HG02840 (cell line): ENCODE measurements at regions not wholly inside any gene's neighbourhood (a gene's known extent, or its start where the extent isn't known, plus 50 kb on each side); places are given as distances from the start of the nearest gene placed in this dataset.

Experiments
- ATAC-seq: cut with Tn5 transposase; IDR thresholded peaks from one replicate; pipeline ENCODE4 v1.9.1; 2021; ENCODE audit warnings: mild to moderate bottlenecking, moderate library complexity, moderate number of reproducible peaks; ENCODE audit not compliant: unreplicated experiment, low FRiP score

DNA sequence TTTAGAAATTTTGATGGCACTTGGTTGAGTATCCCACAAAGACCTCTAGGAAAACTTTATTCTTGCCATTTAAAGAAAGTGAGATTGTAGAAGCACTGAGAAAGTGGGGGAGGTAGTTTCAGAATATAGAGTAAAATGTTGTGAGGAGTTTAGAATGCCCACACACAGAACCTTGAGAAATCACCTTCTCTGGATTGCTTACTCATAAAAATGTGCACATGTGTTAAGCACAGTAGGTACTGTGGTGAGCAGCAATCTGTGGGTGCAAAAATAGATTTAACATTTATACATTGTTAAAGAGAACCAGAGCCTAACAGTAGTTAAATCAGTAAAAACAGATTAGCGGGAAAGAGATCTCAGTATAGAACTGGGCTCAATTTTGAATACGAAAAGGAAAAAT is 201.2 kb upstream of the NWD2 start:
- no peak for ATAC-seq

DNA sequence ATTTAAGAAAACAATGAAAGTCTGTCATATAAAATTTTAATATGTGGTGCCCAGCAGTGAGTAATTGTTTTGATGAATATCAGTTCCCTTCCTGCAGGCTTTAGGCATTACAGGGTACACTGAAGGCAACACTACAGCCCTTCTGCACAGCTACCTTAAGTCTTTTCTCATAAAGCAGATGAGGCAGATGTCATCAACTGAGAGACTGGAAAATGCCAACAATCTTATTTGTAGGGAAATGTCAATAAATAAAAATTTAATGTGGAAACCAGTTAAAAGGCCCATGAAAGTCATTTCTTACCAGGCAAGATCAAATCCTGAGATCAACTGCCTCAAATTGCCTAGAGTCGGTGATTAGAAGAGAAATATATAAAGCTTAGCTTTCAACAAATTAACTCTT is 193.4 kb upstream of the NWD2 start:
- no peak for ATAC-seq

DNA sequence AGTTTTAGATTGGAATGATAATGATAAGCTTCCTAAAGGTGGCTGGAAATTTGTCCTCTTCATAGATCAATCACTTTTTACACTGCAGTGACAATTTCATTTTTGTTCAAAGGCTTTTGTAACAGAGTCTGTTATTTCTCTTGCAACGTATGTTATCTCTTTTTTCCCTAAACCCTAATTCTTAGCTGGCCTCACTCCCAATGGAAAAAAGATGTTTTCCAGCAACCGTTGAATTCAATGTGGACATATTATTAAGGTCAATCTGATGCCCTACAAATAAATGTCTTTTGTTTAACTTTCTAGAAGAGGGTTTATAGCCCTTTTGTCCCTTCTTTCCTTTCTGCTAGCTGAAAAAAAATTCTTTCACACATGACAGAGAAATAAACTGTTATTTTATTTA is 192.7 kb upstream of the NWD2 start:
- no peak for ATAC-seq

DNA sequence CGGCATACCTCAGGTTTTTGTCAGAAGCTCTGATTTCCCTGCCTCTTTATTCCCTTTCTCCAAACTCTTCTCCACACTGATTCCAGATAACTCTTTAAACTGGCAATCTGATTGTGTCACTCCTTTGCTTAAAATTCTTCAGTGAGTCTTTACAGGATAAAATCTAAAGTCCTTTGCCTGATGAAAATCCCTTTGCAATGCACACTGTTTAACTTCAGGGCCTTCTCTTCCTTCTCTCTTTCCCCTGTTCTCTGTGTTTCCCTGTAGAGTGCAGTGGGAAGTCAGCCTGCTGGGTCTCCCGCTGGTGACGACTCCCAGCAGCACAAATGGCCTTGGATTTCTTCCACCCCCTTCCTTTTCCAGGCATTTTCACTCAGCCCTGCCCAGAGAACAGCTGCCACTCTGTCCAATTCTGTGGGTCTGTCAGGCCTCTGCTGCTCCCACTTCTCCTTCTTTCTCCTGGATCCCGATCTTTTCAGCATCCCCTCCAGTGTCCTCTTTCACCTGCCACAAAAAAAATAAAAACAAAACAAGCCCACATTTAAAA is 189.9 kb upstream of the NWD2 start:
- ATAC-seq: no peak

DNA sequence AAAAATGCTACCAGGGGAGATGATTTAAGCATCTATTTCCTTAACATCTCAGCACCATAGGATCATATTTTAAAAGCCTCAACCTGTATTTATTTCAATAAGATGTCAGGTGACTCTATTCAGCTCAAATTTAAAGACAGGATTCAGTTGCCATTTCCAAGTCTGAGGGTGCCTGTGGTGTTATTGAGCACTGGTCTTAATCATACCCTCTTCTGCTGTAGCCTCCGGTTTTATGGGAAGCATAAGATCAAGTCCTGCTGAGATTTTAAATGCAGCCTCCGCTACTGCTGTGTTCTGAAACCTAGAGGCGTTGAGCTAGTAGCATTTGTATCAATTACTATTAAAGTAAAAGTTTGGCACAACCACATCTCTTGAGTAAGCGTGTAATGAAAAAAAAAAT is 185.7 kb upstream of the NWD2 start:
- ATAC-seq: no peak

DNA sequence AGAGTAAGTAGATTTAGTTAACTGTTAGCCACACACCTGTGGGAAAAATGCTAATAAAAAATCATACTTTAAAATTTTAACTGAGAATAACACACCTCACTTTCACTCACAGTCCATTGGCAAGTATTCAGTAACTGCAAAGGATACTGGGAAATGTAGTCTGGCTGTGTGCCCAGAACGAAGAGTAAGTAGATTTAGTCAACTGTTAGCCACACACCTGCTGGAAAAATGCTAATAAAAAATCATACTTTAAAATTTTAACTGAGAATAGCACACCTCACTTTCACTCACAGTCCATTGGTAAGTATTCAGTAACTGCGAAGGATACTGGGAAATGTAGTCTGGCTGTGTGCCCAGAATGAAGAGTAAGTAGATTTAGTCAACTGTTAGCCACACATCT is 178.4 kb upstream of the NWD2 start:
- no peak for ATAC-seq

DNA sequence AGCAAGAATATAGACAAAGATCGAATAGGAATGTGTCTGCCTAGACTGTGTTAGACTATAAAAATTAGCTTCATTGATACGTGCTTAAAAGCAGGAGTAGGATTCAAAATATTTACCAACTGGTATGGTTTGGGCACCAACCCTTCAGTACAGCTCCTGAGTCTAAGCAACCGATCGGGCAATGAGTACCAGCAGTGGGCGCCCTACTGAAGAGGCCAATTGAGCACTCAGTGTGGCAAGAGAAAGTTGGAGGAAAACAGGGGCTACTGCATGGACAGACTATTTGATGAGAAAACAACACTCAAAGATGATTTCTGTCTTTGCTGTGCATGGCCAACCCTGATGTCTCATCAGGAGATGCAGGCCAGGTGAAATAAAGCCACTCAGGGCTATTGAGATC is 176.0 kb upstream of the NWD2 start:
- ATAC-seq: no peak

DNA sequence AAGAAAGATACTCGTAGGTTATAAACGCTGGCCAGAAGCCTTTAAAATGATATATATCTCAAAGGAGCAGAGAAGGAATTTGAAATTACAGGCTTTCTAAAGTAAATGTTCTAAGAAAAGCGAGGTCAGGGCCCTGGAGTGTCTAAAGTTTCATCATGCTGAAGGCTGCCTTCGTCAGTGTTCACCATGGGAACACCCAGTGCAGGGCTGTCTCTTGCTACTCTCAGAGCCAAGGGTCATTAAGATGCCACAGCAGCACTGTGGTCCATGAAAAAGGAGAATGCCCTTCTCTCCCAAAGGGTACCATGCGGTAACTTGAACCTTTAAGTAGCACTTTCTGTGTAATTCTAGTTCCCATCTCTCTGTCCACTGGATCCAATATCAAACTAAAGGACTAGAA is 174.5 kb upstream of the NWD2 start:
- no peak for ATAC-seq

DNA sequence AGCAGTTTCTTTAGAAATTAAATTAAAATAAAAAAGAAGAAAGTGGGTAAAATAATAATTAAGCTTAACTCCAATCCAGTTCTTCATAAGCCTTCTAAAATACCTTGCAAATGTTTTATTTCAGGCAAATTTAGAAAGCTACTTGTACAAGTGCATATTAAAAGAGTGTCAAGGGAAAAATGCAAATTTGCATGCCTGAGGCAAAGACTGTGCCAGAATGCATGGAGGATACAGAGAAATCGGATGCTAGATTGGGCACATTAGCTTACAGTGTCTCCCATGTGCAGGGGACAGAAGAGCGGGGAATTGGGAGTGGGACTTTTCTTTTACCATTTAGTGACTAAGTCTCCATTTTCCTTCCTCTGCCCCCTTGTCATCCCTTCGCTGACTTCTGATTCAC is 173.0 kb upstream of the NWD2 start:
- ATAC-seq: no peak

DNA sequence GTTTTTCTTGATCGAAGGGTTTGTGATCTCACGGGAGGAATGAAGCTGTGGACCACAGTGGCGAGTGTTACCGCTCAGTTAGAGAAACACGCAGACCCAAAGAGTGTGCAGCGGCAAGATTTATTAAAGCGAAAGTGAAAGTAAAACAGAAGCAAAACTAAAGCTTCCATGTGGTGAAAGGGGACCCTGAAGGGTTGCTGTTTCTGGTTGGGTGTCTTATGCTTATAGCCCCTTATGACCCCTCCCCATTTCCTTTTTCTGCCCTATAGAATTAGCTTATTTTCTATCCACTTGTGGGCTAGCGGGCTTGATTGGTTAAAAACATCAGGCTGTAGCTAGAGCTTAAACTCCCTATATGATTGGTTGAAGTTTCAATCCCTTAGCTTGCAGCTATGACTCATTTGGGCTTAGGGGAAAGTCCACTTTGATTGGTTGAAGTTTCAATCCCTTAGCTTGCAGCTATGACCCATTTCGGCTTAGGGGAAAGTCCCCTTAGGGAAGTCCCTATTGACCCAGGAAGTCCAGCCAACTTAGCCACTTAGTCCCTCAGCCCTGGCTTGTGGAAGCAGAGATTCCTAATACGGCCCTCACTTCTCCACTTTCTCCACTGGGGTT is 171.2 kb upstream of the NWD2 start:
- no peak for ATAC-seq

DNA sequence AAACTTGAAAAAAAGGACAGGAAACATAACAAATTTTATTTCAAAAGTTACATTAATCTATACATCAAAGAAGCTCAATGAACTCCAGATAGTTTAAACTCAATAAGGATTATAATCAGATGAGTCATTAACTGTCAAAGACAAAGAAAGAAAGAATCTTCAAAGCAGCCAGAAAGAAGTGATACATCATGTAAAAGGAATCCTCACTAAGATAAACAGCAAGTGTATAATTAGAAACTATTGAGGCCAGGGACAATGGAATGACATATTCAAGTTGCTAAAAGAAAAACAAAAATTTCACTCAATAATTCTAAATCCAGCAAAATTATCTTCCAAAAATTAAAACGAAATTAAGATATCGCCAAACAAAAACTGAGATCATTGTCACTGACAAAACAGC is 161.6 kb upstream of the NWD2 start:
- no peak for ATAC-seq

DNA sequence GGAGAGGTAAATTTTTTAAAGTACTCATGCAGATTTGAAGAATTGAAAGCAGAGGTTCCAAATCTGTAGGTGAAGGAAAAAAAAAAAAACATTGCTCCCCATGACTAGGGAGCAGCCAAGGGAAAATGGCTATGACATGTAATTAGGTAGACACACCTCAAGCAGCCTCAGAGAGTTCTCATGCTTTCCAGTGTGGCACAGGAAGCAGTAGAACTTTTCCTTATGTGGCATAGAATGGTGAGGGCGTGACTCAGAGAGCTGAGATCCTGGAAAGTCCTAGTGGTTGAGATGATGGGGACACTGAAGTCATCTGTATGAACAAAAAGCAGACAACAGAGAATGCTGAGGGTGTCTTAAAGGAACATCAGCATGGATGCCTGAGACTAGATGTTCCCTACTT is 148.6 kb upstream of the NWD2 start:
- ATAC-seq: no peak

DNA sequence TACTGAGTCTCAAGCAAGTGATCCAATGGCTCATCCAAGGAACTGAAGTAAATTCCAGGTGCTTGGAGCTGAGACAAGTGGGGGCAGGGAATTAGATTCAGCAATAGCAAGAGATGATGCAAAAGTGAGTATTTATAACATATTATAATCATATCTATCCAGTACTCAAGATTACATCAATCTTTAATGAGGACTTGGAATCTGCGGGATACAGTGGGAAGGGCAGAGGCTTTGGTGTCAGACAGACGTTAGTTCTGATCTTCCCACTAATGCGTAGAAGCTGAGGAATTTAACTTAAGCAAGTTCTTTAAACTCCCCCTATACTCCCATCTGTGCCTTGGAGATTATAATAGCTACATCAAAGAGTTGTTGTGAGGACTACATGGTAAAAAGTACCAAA is 143.4 kb upstream of the NWD2 start:
- no peak for ATAC-seq

DNA sequence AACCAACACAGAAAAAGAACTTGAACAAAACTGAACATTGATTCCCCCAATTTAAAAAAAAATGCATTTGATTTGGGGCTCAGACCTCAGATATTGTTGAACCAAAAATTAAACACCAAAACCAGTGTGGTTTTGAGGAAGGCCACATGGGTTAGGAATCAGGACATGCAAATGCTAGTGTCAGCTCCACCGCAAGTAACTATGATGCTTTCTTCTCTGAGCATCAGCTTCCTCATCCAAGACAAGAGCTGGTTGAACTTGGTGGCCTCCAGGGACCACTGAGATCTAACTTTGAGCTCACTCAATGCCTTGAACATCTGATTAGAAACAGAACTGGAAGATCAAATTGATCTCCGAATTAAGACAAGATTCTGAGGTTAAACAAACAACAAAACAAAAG is 142.9 kb upstream of the NWD2 start:
- no peak for ATAC-seq

DNA sequence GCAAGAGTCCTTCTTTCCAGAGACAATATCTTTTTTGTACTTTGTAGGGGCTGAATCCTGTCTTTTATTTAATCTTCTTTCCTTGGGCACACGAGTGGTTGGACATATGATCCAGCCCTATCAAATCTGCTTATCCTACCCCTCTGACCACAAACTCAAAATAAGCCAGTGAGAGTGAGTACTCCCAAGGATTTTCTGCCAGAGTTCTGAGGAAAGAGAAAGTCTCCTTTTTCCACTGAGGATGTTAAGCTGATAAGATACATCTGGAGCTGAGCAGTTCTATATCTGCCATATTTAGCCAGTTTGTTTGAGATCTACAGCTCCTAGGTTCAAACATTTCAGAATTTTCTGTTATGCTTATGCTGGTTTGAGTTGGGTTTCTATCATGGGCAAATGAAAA is 134.8 kb upstream of the NWD2 start:
- ATAC-seq: no peak

DNA sequence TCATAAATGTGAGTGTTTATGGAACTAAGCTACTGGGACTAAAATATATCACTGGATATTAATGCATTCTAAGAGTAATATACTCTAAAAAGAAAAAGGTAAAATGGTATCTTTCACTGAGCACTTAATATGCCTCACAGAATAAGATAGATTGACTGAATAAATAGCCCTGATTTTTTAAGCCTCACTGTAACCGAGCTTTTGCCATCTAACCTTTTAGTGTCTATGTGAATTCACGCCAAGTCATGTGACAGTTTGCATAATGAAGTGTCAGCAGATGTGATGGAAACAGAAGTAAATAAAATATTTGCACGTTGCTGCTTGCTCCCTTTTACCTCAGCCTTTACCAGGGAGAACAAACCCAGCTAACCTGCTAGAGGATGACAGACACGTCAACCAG is 119.7 kb upstream of the NWD2 start:
- no peak for ATAC-seq

DNA sequence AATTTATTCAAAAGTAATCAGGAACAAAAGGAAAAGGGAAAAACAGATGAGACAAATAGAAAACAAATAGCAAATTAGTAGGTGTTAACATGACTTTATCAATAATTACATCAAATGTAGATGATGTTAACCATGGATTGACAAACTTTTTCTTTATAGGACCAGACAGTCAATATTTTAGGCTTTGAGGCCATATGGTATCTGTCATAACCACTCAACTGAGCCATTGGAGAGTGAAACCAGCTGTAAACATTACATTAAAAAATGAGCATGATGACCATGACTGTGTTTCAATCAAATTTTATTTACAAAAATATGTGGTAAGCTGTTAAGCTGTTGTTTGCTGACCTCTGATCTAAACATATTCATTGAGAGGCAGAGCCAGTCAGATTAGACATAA is 118.5 kb upstream of the NWD2 start:
- ATAC-seq: no peak

DNA sequence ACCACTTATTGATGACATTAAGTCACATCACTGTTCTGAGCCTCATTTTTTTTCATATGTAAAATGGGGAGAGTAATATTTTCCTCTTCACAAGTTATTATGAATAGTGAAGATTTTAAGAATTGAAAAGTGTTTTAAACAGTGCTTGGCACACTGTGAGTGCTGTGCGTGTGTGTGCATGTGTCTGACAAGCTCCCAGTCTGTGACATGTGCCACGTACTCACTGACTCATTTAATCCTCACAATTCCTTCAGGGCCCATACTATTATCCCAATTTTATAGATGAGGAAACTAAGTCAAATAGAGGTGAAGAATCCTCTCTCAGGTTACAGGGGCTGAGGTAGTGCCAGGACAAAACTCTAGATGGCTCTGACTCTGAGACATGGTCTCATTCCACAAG is 114.1 kb upstream of the NWD2 start:
- no peak for ATAC-seq

DNA sequence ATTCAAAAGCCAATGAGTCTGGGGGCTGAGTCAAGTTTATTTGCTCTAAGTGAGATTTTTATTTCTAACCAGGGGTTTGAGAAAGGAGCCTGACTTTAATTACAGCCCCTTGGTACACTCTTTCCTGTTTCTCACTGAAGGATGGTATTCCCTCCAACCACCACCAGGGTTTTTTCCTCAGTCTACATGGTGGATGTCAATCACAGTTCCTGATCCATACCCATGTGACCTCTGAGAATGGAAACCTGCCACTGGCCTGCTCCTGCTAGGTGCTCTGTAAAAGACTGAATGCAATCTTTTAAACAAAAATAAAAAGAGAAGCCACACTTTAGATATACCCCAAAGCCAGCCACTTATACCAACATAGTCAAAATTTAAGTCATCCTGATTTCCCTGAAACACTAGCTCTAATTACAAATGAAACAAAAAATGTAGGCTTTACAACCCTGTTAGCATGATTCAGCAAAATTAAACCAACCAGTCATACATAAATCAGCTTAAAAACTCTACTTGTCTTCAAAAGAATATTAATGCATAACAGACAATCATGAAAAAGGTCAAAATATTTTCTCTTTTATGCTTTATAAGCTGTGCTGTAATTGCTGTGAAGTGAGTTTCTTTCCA is 112.1 kb upstream of the NWD2 start:
- ATAC-seq: no peak

DNA sequence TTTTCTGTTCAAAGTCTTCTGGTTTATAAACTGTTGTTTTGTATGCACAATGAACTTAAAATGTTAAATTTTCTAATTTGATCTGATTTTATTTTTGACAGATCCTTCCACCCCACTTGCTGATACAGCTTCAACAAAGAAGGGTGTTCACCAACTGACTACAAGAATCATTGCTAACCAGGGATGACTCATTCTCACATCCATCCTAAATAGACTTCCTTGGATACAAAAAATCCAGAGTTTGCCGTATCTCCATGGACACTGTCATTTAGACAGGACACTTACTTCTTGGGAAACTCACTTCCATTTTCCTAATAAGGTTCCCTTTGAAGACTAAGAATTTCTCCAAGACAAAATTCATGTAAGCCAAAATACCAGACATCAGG is 111.6 kb upstream of the NWD2 start:
- ATAC-seq: no peak

DNA sequence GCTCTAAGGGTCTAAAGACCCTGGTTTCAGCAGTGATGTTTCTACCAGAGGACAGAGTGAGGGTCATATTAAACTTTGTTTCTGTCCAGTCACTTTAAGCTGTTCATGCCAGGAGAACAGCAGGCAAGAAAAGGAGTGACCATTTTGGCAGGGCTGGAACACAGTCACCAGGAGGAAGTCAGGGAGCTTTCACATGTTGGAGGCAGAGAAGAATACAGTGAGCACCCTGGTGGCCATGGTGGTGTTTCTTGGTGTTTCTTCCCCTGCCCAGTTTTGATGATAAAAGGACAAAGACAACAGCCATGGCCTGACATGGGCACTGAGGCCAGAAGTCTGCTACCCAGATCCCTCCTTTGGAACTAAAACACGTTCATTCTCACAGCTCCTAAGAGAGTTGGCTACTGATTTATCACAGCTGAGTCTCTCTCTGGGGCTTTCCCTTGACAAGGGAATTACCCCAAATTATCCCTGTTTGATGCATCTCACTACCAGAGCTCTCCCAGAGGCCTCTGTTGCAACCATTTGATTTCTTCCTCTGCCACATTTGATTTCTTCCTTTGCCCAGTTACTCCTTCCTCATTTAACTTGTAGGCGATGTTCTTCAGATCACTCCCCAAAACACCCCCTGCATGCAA is 106.4 kb upstream of the NWD2 start:
- peak; percentile 87 for ATAC-seq

DNA sequence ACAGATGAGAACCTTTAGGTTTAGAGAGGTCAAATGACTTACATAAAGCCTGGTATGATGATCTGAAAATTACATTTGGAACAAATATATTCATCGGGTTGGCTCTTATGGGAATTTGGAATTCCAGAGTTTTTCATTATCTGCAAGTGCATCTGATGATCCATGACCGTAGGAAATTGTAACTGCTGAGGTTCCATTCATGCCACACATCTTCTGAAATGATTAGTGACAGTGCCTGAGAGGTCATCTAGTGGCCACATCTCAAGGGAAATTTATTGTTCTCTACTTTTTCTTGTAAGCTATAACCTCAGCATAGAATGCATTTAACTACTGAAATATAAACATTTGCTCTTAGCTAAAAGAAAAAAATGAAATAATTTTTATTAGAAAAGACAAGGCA is 105.8 kb upstream of the NWD2 start:
- peak; percentile 55 for ATAC-seq
